Natural killer cell (primary cell): ENCODE measurements at regions not wholly inside any gene's neighbourhood (a gene's known extent, or its start where the extent isn't known, plus 50 kb on each side); places are given as distances from the start of the nearest gene placed in this dataset.

Source experiments
- ATAC-seq, 3 donors: fragments of 150-1000 bp in 2 of 3; fragments of 200-7000 bp in 1 of 3; cut with Tn5 transposase; 1 replicate in 1 of 3; 2 replicates in 2 of 3; pipeline ENCODE4 v1.10.0; 2021; ENCODE audit warnings: mild to moderate bottlenecking in 2 of 3, moderate library complexity in 2 of 3
- DNase-seq, 2 donors: peaks; one replicate each; pipeline versions ENCODE4 v3.0.0 to v3.0.0-alpha.2; 2013 to 2021; ENCODE audit warnings: mixed read lengths in 1 of 2
- H3K27ac ChIP-seq: one replicate; pipeline ENCODE4 v1.5.1; 2013; ENCODE audit warnings: mild to moderate bottlenecking, low read length
- H3K27me3 ChIP-seq: one replicate; pipeline ENCODE4 v1.6.1; 2013; ENCODE audit warnings: low read length; ENCODE audit not compliant: control insufficient read depth, insufficient read depth
- H3K36me3 ChIP-seq: one replicate; pipeline ENCODE4 v1.6.1; 2013; ENCODE audit warnings: low read length; ENCODE audit not compliant: control insufficient read depth, insufficient read depth
- H3K4me1 ChIP-seq: one replicate; pipeline ENCODE4 v1.6.1; 2013; ENCODE audit warnings: low read length; ENCODE audit not compliant: control insufficient read depth, insufficient read depth
- H3K4me3 ChIP-seq: one replicate; pipeline ENCODE4 v1.5.1; 2013; ENCODE audit warnings: low read length
- H3K9me3 ChIP-seq: one replicate; pipeline ENCODE4 v1.6.1; 2013; ENCODE audit warnings: low read length; ENCODE audit not compliant: control insufficient read depth, insufficient read depth
- H3K27ac Mint-ChIP-seq, 2 donors: one replicate each; pipeline ENCODE4 v1.8.0; 2022; ENCODE audit warnings: mild to moderate bottlenecking in 2 of 2, mixed read lengths in 2 of 2, moderate library complexity in 1 of 2
- H3K27me3 Mint-ChIP-seq, 2 donors: one replicate each; pipeline ENCODE4 v1.8.0; 2022; ENCODE audit warnings: low read depth in 2 of 2, mixed read lengths in 2 of 2
- H3K36me3 Mint-ChIP-seq: one replicate; pipeline ENCODE4 v1.8.0; 2022; ENCODE audit warnings: mixed read lengths
- H3K4me1 Mint-ChIP-seq, 2 donors: one replicate each; pipeline ENCODE4 v1.8.0; 2022; ENCODE audit warnings: mixed read lengths in 2 of 2
- H3K4me3 Mint-ChIP-seq: one replicate; pipeline ENCODE4 v1.8.0; 2022; ENCODE audit warnings: mild to moderate bottlenecking, moderate library complexity, mixed read lengths
- H3K9me3 Mint-ChIP-seq, 2 donors: one replicate each; pipeline ENCODE4 v1.8.0; 2022; ENCODE audit warnings: mixed read lengths in 2 of 2
- WGBS: methylation state at CpG from one replicate; pipeline ENCODE4 v1.1.7; 2013; ENCODE audit warnings: missing lambda C conversion rate; ENCODE audit not compliant: insufficient coverage; 5-methylcytosine and 5-hydroxymethylcytosine counted together
- intact Hi-C: fragments of 100-400 bp; cut with micrococcal nuclease; formaldehyde crosslinking; loops from one replicate; pipeline ENCODE4 v1.14.2; 2022
- TF ChIP-seq, protein P1 (sequence below): fragments of 200-600 bp; IDR thresholded peaks from one replicate; pipeline ENCODE4 v1.8.0; 2022; ENCODE audit warnings: antibody characterized with exemption

- H3K27me3 ChIP-seq, result no peaks in the 10 kb centered on the region
- no peak for ATAC-seq
- no peaks in the 10 kb centered on the region for H3K9me3 ChIP-seq
- H3K4me3 Mint-ChIP-seq, result no peak overlapping the region
- H3K9me3 Mint-ChIP-seq, result peaks cover 2 to 8% of the 10 kb centered on the region in 2 donors
- H3K27ac ChIP-seq, result no peak overlapping the region
- intact Hi-C loops, result no loop called here
- H3K36me3 Mint-ChIP-seq, result no peaks in the 10 kb centered on the region
- H3K27me3 Mint-ChIP-seq, result no peaks in the 10 kb centered on the region
- H3K4me3 ChIP-seq, result no peak overlapping the region
- H3K27ac Mint-ChIP-seq, result no peak overlapping the region
- TF ChIP-seq, protein P1, sequence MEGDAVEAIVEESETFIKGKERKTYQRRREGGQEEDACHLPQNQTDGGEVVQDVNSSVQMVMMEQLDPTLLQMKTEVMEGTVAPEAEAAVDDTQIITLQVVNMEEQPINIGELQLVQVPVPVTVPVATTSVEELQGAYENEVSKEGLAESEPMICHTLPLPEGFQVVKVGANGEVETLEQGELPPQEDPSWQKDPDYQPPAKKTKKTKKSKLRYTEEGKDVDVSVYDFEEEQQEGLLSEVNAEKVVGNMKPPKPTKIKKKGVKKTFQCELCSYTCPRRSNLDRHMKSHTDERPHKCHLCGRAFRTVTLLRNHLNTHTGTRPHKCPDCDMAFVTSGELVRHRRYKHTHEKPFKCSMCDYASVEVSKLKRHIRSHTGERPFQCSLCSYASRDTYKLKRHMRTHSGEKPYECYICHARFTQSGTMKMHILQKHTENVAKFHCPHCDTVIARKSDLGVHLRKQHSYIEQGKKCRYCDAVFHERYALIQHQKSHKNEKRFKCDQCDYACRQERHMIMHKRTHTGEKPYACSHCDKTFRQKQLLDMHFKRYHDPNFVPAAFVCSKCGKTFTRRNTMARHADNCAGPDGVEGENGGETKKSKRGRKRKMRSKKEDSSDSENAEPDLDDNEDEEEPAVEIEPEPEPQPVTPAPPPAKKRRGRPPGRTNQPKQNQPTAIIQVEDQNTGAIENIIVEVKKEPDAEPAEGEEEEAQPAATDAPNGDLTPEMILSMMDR, result no peak
- DNase-seq, result no peak
- WGBS, result 89% methylated on average over 6 of the region's 9 CpGs
- H3K4me1 Mint-ChIP-seq, result no peaks in the 10 kb centered on the region
- no peaks in the 10 kb centered on the region for H3K36me3 ChIP-seq
- no peaks in the 10 kb centered on the region for H3K4me1 ChIP-seq
These were observed 853.0 kb upstream of the GCFC2 start for GRCh38 chr2:76563730-76564129.

GRCh38 chr2:76558157-76558556 is 847.4 kb upstream of the GCFC2 start:
- Histone ChIP-seq H3K27me3 (no peaks in the 10 kb centered on the region), H3K4me3 (no peak overlapping the region), H3K9me3 (no peaks in the 10 kb centered on the region), H3K27ac (no peak overlapping the region), H3K36me3 (no peaks in the 10 kb centered on the region), H3K4me1 (no peaks in the 10 kb centered on the region)
- H3K27ac Mint-ChIP-seq, result no peak overlapping the region
- TF ChIP-seq, protein P1, result no peak
- intact Hi-C loops, result no loop called here
- H3K36me3 Mint-ChIP-seq, result no peaks in the 10 kb centered on the region
- ATAC-seq, result no peak
- H3K4me1 Mint-ChIP-seq, result no peaks in the 10 kb centered on the region
- H3K27me3 Mint-ChIP-seq, result no peaks in the 10 kb centered on the region
- peaks cover 4 to 14% of the 10 kb centered on the region in 2 donors for H3K9me3 Mint-ChIP-seq
- no peak overlapping the region for H3K4me3 Mint-ChIP-seq
- DNase-seq, result no peak

DNA sequence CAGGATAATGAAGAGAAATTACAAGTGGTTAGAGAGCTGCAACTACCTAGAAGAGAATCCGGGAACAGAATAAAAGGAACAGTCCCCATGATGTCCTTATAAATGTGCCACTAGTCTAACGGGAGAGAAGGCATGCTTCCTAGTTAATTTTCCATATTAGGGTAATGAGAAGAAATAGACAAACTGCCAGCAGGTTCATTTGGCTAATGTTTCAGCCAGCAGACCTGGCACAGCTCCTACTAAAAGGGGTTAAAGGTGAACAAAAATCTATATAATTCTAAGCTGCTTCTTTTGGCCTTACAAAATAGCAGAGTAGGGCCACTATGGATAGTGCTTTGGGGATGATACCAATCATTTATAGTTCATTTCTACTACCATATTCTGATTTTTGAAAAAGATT is 845.3 kb upstream of the GCFC2 start:
- H3K4me1 ChIP-seq, result no peaks in the 10 kb centered on the region
- Mint-ChIP-seq H3K4me3 (no peak overlapping the region), H3K27ac (no peak overlapping the region), H3K27me3 (no peaks in the 10 kb centered on the region), H3K4me1 (no peaks in the 10 kb centered on the region), H3K9me3 (peaks cover 4 to 11% of the 10 kb centered on the region in 2 donors), H3K36me3 (no peaks in the 10 kb centered on the region)
- 74% methylated on average over 2 of the region's 2 CpGs for WGBS
- ATAC-seq (no peak), DNase-seq (no peak)
- H3K36me3 ChIP-seq, result no peaks in the 10 kb centered on the region
- H3K27me3 ChIP-seq, result no peaks in the 10 kb centered on the region
- H3K4me3 ChIP-seq, result no peak overlapping the region
- H3K9me3 ChIP-seq, result peaks cover 3% of the 10 kb centered on the region
- intact Hi-C loops, result no loop called here
- H3K27ac ChIP-seq, result no peak overlapping the region
- TF ChIP-seq, protein P1, result no peak

DNA sequence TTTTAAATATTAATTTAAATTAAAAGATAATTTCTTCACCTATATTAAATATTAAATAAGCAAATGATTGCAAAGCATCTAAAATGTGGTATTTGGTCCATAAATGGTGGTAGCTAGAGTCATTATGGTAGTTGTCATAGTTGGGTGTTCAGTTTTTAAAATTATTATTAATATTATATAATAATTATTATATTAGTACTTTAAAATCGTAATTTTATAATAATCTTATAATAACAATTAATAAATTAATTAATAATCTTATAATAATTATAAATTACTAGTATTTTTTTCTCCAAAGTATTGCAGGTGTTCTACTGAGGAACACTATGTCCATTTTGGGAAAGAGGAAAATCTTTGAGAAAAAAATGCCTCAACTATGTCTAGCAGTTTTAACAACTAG is 835.5 kb upstream of the GCFC2 start:
- no peak overlapping the region for H3K4me3 ChIP-seq
- no peak overlapping the region for H3K4me3 Mint-ChIP-seq
- no peaks in the 10 kb centered on the region for H3K4me1 Mint-ChIP-seq
- H3K9me3 ChIP-seq, result peaks cover 4% of the 10 kb centered on the region
- intact Hi-C loops, result no loop called here
- ATAC-seq, result no peak
- TF ChIP-seq, protein P1, result no peak
- H3K4me1 ChIP-seq, result no peaks in the 10 kb centered on the region
- no CpG with 5 or more reads among the region's 1 CpG for WGBS
- H3K27ac Mint-ChIP-seq, result no peak overlapping the region
- H3K9me3 Mint-ChIP-seq, result peaks cover 13% of the 10 kb centered on the region in 2 donors
- H3K36me3 Mint-ChIP-seq, result no peaks in the 10 kb centered on the region
- no peaks in the 10 kb centered on the region for H3K27me3 Mint-ChIP-seq
- no peak overlapping the region for H3K27ac ChIP-seq
- no peaks in the 10 kb centered on the region for H3K36me3 ChIP-seq
- no peaks in the 10 kb centered on the region for H3K27me3 ChIP-seq
- DNase-seq, result no peak
